SK-N-SH treated with all-trans-retinoic acid at 6 μM for 48 hours (cell line): ENCODE measurements at regions not wholly inside any gene's neighbourhood (a gene's known extent, or its start where the extent isn't known, plus 50 kb on each side); places are given as distances from the start of the nearest gene placed in this dataset.

Experiments
- ATAC-seq: fragments of 200-7000 bp; cut with Tn5 transposase; 3 replicates; pipeline ENCODE4 v1.9.1; 2020; ENCODE audit warnings: mild to moderate bottlenecking, moderate library complexity
- ARNTL ChIP-seq: fragments of 450-650 bp; formaldehyde crosslinking; IDR thresholded peaks from 2 replicates; pipeline ENCODE4 v1.5.0; 2020; ENCODE audit warnings: low read depth, mild to moderate bottlenecking, moderate library complexity, borderline replicate concordance
- BACH2 ChIP-seq: fragments of 250-450 bp; sonication (Bioruptor Pico); IDR thresholded peaks from 2 replicates; pipeline ENCODE4 v1.9.0; 2021; ENCODE audit warnings: mild to moderate bottlenecking, borderline replicate concordance
- CREB5 ChIP-seq: fragments of 250-450 bp; sonication (Bioruptor Pico); IDR thresholded peaks from 2 replicates; pipeline ENCODE4 v1.5.1; 2020; ENCODE audit warnings: low read depth, mild to moderate bottlenecking, moderate library complexity
- CSDC2 ChIP-seq: fragments of 250-450 bp; sonication (Bioruptor Pico); IDR thresholded peaks from 2 replicates; pipeline ENCODE4 v1.5.0; 2020; ENCODE audit warnings: mild to moderate bottlenecking, moderate library complexity
- CSRNP3 ChIP-seq: fragments of 250-450 bp; sonication (Bioruptor Pico); IDR thresholded peaks from 2 replicates; pipeline ENCODE4 v1.5.1; 2021; ENCODE audit warnings: mild to moderate bottlenecking, moderate library complexity
- ESRRG ChIP-seq: fragments of 250-450 bp; sonication (Bioruptor Pico); IDR thresholded peaks from 2 replicates; pipeline ENCODE4 v1.6.1; 2021; ENCODE audit warnings: mild to moderate bottlenecking
- GLIS3 ChIP-seq: fragments of 250-450 bp; sonication (Bioruptor Pico); IDR thresholded peaks from 2 replicates; pipeline ENCODE4 v1.5.0; 2020; ENCODE audit warnings: mild to moderate bottlenecking, moderate library complexity
- ISL1 ChIP-seq: fragments of 250-450 bp; sonication (Bioruptor Pico); IDR thresholded peaks from 2 replicates; pipeline ENCODE4 v2.1.2; 2022; ENCODE audit warnings: mild to moderate bottlenecking, moderate library complexity
- OSR1 ChIP-seq: fragments of 250-450 bp; sonication (Bioruptor Pico); IDR thresholded peaks from 2 replicates; pipeline ENCODE4 v1.8.0; 2022; ENCODE audit warnings: moderate library complexity, mild to moderate bottlenecking, inconsistent platforms
- PATZ1 ChIP-seq: fragments of 250-450 bp; sonication (Bioruptor Pico); IDR thresholded peaks from 2 replicates; pipeline ENCODE4 v1.8.0; 2020; ENCODE audit warnings: mild to moderate bottlenecking, moderate library complexity, borderline replicate concordance
- POU6F1 ChIP-seq: fragments of 250-450 bp; sonication (Bioruptor Pico); IDR thresholded peaks from 2 replicates; pipeline ENCODE4 v1.8.0; 2021; ENCODE audit warnings: low read depth, mild to moderate bottlenecking, moderate library complexity, borderline replicate concordance
- PPARA ChIP-seq: fragments of 250-450 bp; sonication (Bioruptor Pico); IDR thresholded peaks from 2 replicates; pipeline ENCODE4 v1.5.0; 2020; ENCODE audit warnings: mild to moderate bottlenecking, borderline replicate concordance
- RARB ChIP-seq: fragments of 250-450 bp; sonication (Bioruptor Pico); IDR thresholded peaks from 2 replicates; pipeline ENCODE4 v1.8.0; 2021; ENCODE audit warnings: mild to moderate bottlenecking, moderate library complexity
- TCF4 ChIP-seq: fragments of 250-450 bp; sonication (Bioruptor Pico); IDR thresholded peaks from 2 replicates; pipeline ENCODE4 v1.8.0; 2021; ENCODE audit warnings: mild to moderate bottlenecking, moderate library complexity, borderline replicate concordance
- TOX ChIP-seq: fragments of 250-450 bp; sonication (Bioruptor Pico); IDR thresholded peaks from 2 replicates; pipeline ENCODE4 v1.8.0; 2021; ENCODE audit warnings: mild to moderate bottlenecking, moderate library complexity, borderline replicate concordance
- TSHZ2 ChIP-seq: fragments of 250-450 bp; sonication (Bioruptor Pico); IDR thresholded peaks from 2 replicates; pipeline ENCODE4 v1.5.0; 2020; ENCODE audit warnings: mild to moderate bottlenecking, moderate library complexity
- ZC3H10 ChIP-seq: fragments of 250-450 bp; sonication (Bioruptor Pico); IDR thresholded peaks from 2 replicates; pipeline ENCODE4 v1.5.1; 2021; ENCODE audit warnings: mild to moderate bottlenecking, moderate library complexity
- ZFP3 ChIP-seq: fragments of 250-450 bp; sonication (Bioruptor Pico); IDR thresholded peaks from 2 replicates; pipeline ENCODE4 v1.5.0; 2020; ENCODE audit warnings: mild to moderate bottlenecking, moderate library complexity
- ZFP30 ChIP-seq: fragments of 450-650 bp; formaldehyde crosslinking; IDR thresholded peaks from 2 replicates; pipeline ENCODE4 v1.5.0; 2022; ENCODE audit warnings: mild to moderate bottlenecking, moderate library complexity
- ZNF565 ChIP-seq: fragments of 450-650 bp; formaldehyde crosslinking; conservative IDR thresholded peaks from 2 replicates; pipeline ENCODE4 v1.5.0; 2020; ENCODE audit warnings: low read depth, mild to moderate bottlenecking, moderate library complexity
- ZNF70 ChIP-seq: fragments of 450-650 bp; formaldehyde crosslinking; IDR thresholded peaks from 2 replicates; pipeline ENCODE4 v1.5.0; 2020; ENCODE audit warnings: mild to moderate bottlenecking, moderate library complexity

GRCh38 chr10:78181381-78182055 is 147.9 kb downstream of the RPS24 start:
- TF ChIP-seq TOX (CRISPR knock-in tag): no peak
- no peak for TF ChIP-seq TCF4 (CRISPR knock-in tag)
- no peak for TF ChIP-seq ZNF70 (CRISPR knock-in tag)
- TF ChIP-seq ESRRG (CRISPR knock-in tag): no peak
- TF ChIP-seq ZNF565 (CRISPR knock-in tag): no peak

GRCh38 chr10:78182841-78183240 is 149.2 kb downstream of the RPS24 start:
- no peak for TF ChIP-seq ZNF565 (CRISPR knock-in tag)
- no peak for TF ChIP-seq CREB5 (CRISPR knock-in tag)
- TF ChIP-seq PPARA (CRISPR knock-in tag): no peak
- no peak for TF ChIP-seq POU6F1 (CRISPR knock-in tag)
- no peak for TF ChIP-seq PATZ1 (CRISPR knock-in tag)
- TF ChIP-seq TCF4 (CRISPR knock-in tag): no peak
- TF ChIP-seq GLIS3 (CRISPR knock-in tag): no peak
- TF ChIP-seq BACH2 (CRISPR knock-in tag): no peak
- TF ChIP-seq ZFP30 (CRISPR knock-in tag): no peak
- no peak for TF ChIP-seq ISL1 (CRISPR knock-in tag)
- TF ChIP-seq RARB (CRISPR knock-in tag): no peak
- no peak for TF ChIP-seq ZFP3 (CRISPR knock-in tag)
- TF ChIP-seq ZNF70 (CRISPR knock-in tag): no peak
- TF ChIP-seq TOX (CRISPR knock-in tag): no peak
- no peak for TF ChIP-seq ZC3H10
- TF ChIP-seq ARNTL (CRISPR knock-in tag): no peak
- ATAC-seq: no peak

More at GRCh38 chr10:78181381-78182055, 147.9 kb downstream of the RPS24 start:
- ATAC-seq: no peak

GRCh38 chr10:78184851-78185692 is 151.4 kb downstream of the RPS24 start:
- ATAC-seq: no peak; the same call in 2 of the 3 replicates
- TF ChIP-seq ZNF565 (CRISPR knock-in tag): no peak
- TF ChIP-seq CSRNP3 (CRISPR knock-in tag): no peak

- TF ChIP-seq ZC3H10 (no peak), CSDC2 (CRISPR knock-in tag) (no peak), TSHZ2 (CRISPR knock-in tag) (no peak), ZFP3 (CRISPR knock-in tag) (no peak), GLIS3 (CRISPR knock-in tag) (no peak), OSR1 (CRISPR knock-in tag) (no peak)
- ATAC-seq: no peak
These were observed 152.0 kb downstream of the RPS24 start for GRCh38 chr10:78185693-78186055.
